ENCODE measurements at regions not wholly inside any gene's neighbourhood (a gene's known extent, or its start where the extent isn't known, plus 50 kb on each side); places are given as distances from the start of the nearest gene placed in this dataset.

DNA sequence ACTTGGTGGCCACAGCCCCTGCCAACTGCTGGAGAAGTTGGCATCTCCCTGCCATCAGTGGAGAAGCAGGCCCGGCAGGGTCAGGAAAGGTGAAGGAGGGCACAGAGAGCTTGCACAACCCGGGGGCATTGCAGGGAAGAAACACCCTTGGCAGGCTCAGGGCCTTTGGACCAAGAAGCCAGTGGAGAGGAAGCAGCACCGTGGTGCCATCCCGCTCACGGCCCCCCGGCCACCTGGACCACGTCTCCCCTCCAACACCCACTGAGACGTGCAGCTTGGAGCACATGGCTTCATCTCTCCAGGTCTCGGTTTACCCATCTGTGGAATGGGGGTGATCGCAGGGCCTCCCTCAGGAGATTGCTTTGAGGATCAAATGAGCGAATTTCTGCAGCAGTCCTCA is 158.1 kb downstream of the RBFOX3 start:
- TF ChIP-seq CTCF (IDR thresholded peaks at IDR 0.05) (no peak), NFE2L1 (CRISPR knock-in tag; IDR thresholded peaks at IDR 0.05) (no peak), E2F5 (CRISPR knock-in tag; IDR thresholded peaks at IDR 0.05) (no peak), E2F1 (CRISPR knock-in tag; IDR thresholded peaks at IDR 0.05) (no peak), JUN (CRISPR knock-in tag; IDR thresholded peaks at IDR 0.05) (no peak), SMAD3 (CRISPR knock-in tag; IDR thresholded peaks at IDR 0.05; ENCODE audit: borderline replicate concordance) (no peak), ETV6 (CRISPR knock-in tag; IDR thresholded peaks at IDR 0.05) (no peak), TCF7 (CRISPR knock-in tag; IDR thresholded peaks at IDR 0.05; ENCODE audit: low read depth) (no peak), MXD4 (CRISPR knock-in tag; IDR thresholded peaks at IDR 0.05; ENCODE audit: borderline replicate concordance) (no peak)
- TF ChIP-seq, protein P1, sequence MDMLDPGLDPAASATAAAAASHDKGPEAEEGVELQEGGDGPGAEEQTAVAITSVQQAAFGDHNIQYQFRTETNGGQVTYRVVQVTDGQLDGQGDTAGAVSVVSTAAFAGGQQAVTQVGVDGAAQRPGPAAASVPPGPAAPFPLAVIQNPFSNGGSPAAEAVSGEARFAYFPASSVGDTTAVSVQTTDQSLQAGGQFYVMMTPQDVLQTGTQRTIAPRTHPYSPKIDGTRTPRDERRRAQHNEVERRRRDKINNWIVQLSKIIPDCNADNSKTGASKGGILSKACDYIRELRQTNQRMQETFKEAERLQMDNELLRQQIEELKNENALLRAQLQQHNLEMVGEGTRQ (CRISPR knock-in tag; IDR thresholded peaks at IDR 0.05), result no peak
- TF ChIP-seq, protein P2, sequence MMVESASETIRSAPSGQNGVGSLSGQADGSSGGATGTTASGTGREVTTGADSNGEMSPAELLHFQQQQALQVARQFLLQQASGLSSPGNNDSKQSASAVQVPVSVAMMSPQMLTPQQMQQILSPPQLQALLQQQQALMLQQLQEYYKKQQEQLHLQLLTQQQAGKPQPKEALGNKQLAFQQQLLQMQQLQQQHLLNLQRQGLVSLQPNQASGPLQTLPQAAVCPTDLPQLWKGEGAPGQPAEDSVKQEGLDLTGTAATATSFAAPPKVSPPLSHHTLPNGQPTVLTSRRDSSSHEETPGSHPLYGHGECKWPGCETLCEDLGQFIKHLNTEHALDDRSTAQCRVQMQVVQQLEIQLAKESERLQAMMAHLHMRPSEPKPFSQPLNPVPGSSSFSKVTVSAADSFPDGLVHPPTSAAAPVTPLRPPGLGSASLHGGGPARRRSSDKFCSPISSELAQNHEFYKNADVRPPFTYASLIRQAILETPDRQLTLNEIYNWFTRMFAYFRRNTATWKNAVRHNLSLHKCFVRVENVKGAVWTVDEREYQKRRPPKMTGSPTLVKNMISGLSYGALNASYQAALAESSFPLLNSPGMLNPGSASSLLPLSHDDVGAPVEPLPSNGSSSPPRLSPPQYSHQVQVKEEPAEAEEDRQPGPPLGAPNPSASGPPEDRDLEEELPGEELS (CRISPR knock-in tag; IDR thresholded peaks at IDR 0.05), result no peak
- TF ChIP-seq, protein P3, sequence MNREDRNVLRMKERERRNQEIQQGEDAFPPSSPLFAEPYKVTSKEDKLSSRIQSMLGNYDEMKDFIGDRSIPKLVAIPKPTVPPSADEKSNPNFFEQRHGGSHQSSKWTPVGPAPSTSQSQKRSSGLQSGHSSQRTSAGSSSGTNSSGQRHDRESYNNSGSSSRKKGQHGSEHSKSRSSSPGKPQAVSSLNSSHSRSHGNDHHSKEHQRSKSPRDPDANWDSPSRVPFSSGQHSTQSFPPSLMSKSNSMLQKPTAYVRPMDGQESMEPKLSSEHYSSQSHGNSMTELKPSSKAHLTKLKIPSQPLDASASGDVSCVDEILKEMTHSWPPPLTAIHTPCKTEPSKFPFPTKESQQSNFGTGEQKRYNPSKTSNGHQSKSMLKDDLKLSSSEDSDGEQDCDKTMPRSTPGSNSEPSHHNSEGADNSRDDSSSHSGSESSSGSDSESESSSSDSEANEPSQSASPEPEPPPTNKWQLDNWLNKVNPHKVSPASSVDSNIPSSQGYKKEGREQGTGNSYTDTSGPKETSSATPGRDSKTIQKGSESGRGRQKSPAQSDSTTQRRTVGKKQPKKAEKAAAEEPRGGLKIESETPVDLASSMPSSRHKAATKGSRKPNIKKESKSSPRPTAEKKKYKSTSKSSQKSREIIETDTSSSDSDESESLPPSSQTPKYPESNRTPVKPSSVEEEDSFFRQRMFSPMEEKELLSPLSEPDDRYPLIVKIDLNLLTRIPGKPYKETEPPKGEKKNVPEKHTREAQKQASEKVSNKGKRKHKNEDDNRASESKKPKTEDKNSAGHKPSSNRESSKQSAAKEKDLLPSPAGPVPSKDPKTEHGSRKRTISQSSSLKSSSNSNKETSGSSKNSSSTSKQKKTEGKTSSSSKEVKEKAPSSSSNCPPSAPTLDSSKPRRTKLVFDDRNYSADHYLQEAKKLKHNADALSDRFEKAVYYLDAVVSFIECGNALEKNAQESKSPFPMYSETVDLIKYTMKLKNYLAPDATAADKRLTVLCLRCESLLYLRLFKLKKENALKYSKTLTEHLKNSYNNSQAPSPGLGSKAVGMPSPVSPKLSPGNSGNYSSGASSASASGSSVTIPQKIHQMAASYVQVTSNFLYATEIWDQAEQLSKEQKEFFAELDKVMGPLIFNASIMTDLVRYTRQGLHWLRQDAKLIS (CRISPR knock-in tag; IDR thresholded peaks at IDR 0.05; ENCODE audit: borderline replicate concordance), result no peak

Data from WTC11 (cell line).